Tongue (tissue), 1 donor: ENCODE measurements at regions not wholly inside any gene's neighbourhood (a gene's known extent, or its start where the extent isn't known, plus 50 kb on each side); places are given as distances from the start of the nearest gene placed in this dataset.

Experiments used
- DNase-seq: peaks from one replicate; pipeline ENCODE4 v3.0.0-alpha.2; 2015

- no peak for DNase-seq
Measured at GRCh38 chr4:138560448-138560847, 318.3 kb upstream of the SLC7A11 start.

DNA sequence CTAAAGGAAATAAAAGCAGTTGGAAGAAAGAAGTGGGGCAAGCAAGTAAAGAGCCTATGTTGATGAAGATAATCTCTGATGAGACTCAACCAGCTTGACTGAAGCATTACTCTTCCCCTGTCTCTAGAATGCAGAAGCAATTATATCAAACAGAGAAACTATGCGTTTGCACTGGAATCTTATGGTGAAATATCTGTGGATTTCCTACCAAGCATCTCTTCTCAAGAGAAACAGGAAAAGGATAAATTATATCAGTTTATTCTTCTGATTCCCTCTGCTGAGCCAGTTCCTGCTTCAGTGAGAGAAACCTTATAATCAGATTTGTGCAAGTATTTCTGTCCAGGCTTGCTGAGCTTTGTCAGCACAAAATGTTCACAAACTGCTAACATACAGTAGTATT is 316.7 kb upstream of the SLC7A11 start:
- DNase-seq, result no peak

- no peak for DNase-seq
Measured at GRCh38 chr4:138555584-138555983, 313.4 kb upstream of the SLC7A11 start.

- DNase-seq, result no peak
Measured at GRCh38 chr4:138555108-138555507, 313.0 kb upstream of the SLC7A11 start.

GRCh38 chr4:138553001-138553845 is 311.1 kb upstream of the SLC7A11 start:
- DNase-seq, result no peak

DNA sequence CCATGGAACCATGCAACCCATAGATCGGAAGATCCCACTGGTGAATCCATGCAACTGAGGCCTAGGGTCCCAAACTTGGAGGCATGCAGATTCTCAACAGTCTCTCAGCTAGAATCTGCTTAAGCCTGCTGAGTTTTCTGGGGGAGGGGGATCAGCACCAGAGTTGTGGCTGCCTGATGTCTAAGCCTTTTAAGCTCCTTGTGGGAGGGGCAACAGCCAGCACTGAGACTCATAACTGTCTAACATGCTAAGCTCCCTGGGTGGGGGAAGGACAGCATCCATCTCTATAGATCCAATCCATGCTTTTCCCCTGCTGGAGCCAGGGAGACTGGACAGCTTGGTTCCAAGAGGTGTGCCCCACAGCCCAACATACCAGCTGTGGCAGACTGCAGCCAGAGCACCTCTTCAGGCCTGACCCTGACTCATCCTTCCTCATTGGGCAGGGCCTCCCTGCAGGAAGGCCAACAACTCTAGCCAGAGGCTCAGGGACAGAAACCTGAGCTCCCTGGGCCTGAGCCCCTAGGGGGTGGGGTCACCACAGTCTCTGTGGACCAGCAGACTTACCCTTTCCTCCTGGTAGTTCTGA is 300.1 kb upstream of the SLC7A11 start:
- no peak for DNase-seq

DNA sequence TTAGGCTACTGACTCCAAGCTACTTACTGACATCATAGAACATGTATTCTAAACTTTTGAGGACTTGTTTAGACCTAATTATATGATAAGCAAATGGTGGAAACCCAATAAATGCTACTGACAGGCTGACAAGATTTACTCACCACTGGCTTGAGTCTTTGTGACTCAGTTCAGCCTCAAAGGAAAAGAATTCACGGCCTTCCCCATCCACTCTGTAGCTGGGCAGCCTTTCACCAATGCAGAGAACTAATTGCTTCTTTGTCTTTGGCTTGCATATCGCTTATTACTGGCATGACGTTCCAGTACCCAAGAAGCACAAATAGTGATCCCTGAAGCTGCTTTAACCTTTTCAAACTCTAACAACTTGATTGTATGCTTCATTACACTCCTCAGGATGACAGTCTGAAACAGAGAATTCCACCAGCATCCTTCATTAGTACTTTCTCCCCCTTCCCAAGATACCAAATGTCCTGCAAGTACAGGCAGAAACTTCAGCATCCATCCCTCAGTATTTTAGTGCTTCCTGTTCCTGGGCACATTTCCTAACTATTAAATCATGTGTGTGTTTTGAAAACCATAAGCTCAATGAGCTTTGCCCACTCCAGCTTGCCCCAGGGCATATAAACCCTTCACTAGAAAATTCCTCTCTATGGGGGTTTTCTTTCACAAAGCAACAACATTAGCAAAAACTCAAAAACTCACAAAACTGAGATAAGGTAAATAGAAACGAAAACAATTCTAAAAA is 298.1 kb upstream of the SLC7A11 start:
- no peak for DNase-seq

GRCh38 chr4:138538743-138539142 is 296.6 kb upstream of the SLC7A11 start:
- DNase-seq, result no peak

GRCh38 chr4:138537731-138538490 is 295.8 kb upstream of the SLC7A11 start:
- peak; percentile 55 for DNase-seq

DNA sequence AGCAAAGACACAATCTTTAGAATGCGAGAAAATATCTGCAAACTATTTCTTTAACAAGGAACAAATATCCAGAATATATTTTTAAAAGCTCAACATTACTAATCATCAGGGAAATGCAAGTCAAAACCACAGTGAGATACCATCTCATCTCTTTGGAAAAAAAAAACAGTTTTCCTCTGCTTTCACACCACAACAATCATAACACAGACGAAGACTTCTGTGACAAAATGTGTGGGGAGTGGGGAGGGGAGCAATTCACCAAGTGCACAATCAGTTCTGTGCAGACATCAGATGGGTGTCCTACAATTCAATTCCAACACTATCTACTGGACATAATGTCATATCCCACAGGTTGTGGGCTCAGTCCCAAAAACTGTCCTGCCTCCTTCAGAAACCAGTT is 293.2 kb upstream of the SLC7A11 start:
- DNase-seq, result no peak

DNA sequence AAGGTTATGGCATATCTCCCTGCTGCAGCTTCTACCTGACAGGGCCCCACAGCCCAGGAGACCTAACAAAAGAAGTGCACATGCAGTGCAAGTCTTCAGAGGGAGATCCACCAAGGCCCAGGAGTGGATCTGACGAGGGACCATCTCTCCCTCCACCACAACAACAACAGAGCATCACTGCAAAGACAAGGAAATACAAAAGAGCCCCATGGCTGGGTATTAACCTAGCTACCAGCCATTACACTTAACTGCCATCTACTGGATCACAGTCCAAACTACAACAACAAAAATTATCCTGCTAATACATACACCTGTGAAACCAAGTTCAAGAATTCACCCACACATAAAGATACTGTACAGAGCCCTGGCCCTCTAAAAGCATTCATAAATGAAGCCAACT is 280.2 kb upstream of the SLC7A11 start:
- no peak for DNase-seq

DNA sequence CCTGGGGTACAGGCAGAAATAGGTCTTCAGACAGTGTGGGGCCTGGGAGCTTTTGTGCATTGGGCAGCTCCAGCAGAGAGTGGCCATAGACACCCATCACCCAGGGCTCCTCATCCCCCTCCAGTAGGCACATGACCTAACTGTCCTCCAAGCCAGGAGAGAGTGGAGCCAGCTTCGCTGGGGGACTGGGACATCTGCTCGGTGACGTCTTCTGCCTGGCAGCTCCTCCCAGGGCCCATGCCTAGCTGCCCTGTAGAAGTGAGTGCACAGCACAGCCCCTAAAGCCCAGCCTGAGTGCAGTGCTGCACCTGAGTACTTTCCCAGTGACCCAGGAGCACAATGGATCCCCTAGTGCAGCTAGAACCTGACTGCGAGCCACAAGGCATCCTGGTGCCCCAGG is 279.7 kb upstream of the SLC7A11 start:
- DNase-seq, result no peak

DNA sequence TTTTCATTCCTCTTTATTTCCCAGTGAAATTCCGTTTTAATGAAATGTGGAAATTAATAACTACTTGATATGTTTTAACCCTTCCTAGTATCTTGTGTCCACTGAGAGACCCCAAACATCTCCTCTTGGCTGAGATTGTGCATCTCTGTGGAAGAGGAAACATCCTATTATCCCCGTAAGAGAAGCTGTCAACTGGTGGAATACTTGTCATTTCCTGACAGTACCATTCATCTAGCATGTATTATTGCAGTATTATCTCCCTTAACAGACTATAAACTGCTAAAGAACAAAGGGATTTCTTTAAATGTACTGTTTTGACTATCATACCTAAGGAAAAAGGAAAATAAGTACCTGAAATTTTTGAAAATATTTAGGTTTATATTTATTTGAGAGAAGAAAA is 277.3 kb upstream of the SLC7A11 start:
- no peak for DNase-seq

DNA sequence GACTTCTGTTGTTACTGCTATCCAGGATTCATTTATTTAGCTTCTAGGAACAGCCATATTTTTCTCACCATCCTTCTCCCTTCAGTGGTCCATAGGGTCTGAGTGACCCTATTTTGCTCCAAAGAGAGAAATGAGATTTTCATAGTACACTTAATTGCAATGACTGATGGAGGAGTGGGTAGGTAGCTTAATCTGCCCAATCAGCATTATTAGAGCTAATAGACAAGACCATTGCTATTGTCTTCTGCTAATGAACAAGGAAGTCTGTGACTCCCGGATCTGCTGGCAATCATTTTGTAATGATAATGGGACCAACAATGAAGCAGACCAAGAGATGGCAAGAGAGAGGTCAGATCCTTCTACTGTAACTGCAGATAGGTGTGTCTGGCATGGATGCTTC is 271.4 kb upstream of the SLC7A11 start:
- DNase-seq, result no peak

- peak; percentile 58 for DNase-seq
Measured at GRCh38 chr4:138512756-138513155, 270.6 kb upstream of the SLC7A11 start.

DNA sequence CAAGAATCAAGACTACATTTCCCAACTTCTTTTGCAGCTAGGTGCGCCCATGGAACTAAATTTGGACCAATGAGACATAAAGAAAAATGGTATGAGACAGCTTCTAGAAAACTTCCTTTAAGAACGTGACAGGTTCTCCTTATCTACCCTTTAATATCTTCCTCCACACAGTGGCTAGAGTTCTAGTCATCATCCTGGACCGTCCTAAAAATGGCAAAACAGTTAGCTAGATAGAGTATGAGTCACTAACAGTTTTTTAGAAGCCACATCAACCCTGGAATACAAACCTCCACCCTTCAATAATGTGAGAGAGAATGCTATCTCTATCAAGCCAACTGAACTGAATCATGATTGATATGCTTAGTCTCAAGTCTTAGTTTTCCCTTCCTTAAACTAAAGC is 267.9 kb upstream of the SLC7A11 start:
- no peak for DNase-seq

DNA sequence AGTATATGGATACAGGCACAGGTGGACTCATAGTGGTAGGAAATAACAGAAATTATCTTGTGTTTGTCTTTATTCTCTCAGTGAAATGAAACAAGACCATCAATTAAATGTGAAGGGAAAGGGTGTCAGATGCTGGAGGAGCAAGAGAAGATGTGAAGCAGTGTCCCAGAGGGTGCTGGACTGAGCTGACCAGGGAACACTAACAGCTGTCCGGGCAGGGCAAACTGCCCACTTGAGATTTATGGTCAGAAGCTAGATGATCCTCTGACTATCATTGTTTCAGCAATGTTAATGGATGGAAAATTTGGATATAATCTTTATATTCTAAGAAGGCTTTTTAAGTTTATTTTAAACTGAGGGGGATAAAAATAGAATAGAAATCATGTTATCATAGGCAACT is 267.2 kb upstream of the SLC7A11 start:
- DNase-seq, result no peak

DNA sequence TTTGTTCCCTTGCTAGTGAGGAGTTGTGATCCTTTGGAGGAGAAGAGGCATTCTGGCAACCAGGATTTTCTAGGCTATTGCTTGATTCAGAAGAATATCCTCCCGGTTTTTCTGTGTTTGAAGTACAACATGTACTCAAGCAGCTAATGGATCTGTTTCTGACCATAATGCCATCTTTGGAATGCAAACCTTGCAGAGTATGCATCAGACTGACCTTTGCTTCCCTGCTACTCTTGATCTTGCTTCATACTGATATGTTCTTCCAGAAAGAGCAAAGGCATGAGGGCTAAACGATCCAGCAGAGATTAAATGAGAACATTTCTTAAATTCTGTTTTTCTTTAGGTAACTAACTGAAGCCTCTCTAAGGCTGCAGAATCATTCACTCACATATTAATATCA is 265.4 kb upstream of the SLC7A11 start:
- DNase-seq, result no peak

DNA sequence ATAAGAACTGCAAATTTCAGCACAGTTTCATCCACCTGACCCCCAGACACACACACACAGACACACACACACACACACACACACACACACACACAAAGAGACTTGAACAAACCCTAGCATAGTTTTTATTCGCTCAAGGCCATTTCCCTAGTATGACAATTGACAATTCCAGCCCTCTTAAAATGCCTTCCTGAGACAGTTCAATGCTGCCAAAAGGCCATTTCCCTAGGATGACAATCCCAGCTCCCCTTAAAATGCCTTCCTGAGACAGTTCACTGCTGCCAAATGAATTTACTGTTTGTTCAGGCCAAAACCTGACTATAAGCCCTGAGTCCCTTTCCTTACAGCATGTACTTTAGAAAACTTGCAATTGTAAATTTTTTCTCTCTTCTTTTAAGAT is 259.5 kb upstream of the SLC7A11 start:
- DNase-seq, result no peak

DNA sequence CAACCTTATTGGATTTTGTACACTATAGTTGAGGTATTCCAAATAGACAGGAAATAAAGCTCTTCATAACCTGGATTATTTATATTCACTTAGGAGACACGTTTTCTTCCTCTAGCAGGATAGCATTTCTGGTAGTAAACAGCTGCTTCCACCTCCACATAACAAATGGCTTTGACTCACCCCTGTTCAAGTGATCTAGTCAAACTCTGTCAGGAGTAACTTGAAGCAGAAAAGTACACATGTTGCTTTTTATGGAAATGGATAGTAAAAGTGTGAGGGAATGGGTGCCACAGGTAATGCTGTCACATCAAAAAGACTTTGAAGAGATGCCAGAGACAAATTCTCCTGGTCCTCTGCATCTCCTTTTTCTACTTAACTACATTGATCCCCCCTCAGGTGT is 258.7 kb upstream of the SLC7A11 start:
- DNase-seq, result no peak

GRCh38 chr4:138499627-138500026 is 257.5 kb upstream of the SLC7A11 start:
- no peak for DNase-seq

GRCh38 chr4:138494931-138495330 is 252.8 kb upstream of the SLC7A11 start:
- DNase-seq, result peak; percentile 16

DNA sequence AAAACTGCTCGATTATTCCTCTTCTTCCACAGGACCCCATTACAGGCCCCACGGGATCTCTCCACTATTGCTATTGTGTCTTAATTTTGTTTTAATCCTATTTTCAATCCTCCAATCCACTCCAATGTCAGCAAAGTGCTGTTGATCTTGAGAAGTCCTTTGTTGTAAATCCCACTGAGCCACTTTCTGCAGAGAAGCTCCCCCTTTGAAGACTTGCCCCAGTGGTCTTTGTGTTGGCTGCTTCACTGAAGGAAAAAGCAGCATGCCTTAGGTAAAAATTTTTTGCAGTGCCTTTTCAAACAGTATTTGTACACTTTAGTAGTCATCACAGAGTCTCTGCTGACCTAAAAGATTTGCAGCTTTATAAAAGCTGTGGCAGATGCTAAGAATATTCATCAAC is 252.0 kb upstream of the SLC7A11 start:
- DNase-seq, result no peak
